ENCODE measurements at regions not wholly inside any gene's neighbourhood (a gene's known extent, or its start where the extent isn't known, plus 50 kb on each side); places are given as distances from the start of the nearest gene placed in this dataset.

GRCh38 chr2:217057773-217058172 is 197.9 kb upstream of the TNP1 start:
- H3K27ac Mint-ChIP-seq, result no peak overlapping the region
- H2AFZ ChIP-seq (ENCODE audit: insufficient read depth, low read depth, low read length, poor library complexity, severe bottlenecking), result no peak overlapping the region
- H3K36me3 ChIP-seq (replicated peaks in 1 of 2; ENCODE audit: control extremely low read depth in 1 of 2, control insufficient read depth in 1 of 2, extremely low read depth in 1 of 2, insufficient read depth in 2 of 2, low read length in 1 of 2), result no peaks in the 10 kb centered on the region
- no peaks in the 10 kb centered on the region for H4K20me1 ChIP-seq (ENCODE audit: control insufficient read depth, insufficient read depth, low read length, poor library complexity, severe bottlenecking)
- DNase-seq (no peak), ATAC-seq (ENCODE audit: low read depth) (no peak)
- no peaks in the 10 kb centered on the region for H3K4me1 Mint-ChIP-seq
- no peak overlapping the region for H3K9ac ChIP-seq (ENCODE audit: low read length)
- POLR2A ChIA-PET, result no interaction called here
- H3K4me1 ChIP-seq (ENCODE audit: control insufficient read depth in 2 of 2, insufficient read depth in 2 of 2, low read length in 2 of 2), result no peaks in the 10 kb centered on the region
- H3K9me3 ChIP-seq (ENCODE audit: control extremely low read depth in 1 of 3, control insufficient read depth in 2 of 3, insufficient read depth in 1 of 3, low read length in 2 of 3), result peaks cover 0 to 3% (median 1%) of the 10 kb centered on the region in 3 donors
- H3K4me2 ChIP-seq (replicated peaks; ENCODE audit: low read depth, low read length, poor library complexity, severe bottlenecking), result no peak overlapping the region
- no peak for TF ChIP-seq CTCF (IDR thresholded peaks at IDR 0.05)
- TF ChIP-seq EZH2 (IDR thresholded peaks at IDR 0.05; ENCODE audit: borderline replicate concordance, insufficient read depth, low read depth, low read length, poor library complexity, severe bottlenecking), result no peak
- no peaks in the 10 kb centered on the region for H3K27me3 ChIP-seq (replicated peaks in 1 of 4; ENCODE audit: control extremely low read depth in 1 of 4, control insufficient read depth in 3 of 4, insufficient read depth in 4 of 4, low read length in 3 of 4)
- CTCF ChIA-PET, result no interaction called here
- H3K27ac ChIP-seq (ENCODE audit: low read length in 2 of 2), result no peak overlapping the region
- WGBS (ENCODE audit: insufficient coverage), result no CpG with 5 or more reads among the region's 3 CpGs
- no peak overlapping the region for H3K4me3 Mint-ChIP-seq
- H3K27me3 Mint-ChIP-seq, result peaks cover 18% of the 10 kb centered on the region
- H3K79me2 ChIP-seq (ENCODE audit: control insufficient read depth, insufficient read depth, low read length), result no peaks in the 10 kb centered on the region
- intact Hi-C loops (cut with micrococcal nuclease), result no loop called here
- no peak overlapping the region for H3K4me3 ChIP-seq (ENCODE audit: control extremely low read depth in 1 of 5, extremely low read depth in 1 of 5, insufficient read depth in 1 of 5, low read depth in 2 of 5, low read length in 4 of 5)
- no peaks in the 10 kb centered on the region for H3K9me3 Mint-ChIP-seq (ENCODE audit: insufficient read depth)

DNA sequence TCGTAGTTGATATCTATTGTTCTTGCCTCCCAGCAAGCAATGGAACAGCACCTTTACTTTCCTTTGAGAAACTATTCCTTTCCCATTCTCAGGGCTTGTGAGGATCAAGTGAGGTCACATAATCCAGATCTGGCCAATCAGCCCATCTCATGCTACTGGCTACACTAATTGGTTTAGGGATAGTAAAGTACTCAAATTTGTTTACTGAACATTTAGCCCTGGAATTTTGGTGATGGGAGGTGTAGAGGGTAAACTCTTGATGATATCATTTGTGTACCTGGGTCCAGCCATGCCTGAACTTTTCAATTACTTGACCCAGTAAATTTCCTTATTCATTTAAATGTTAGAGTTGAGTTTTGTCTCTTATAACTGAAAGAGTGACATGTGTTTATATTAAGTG is 195.8 kb upstream of the TNP1 start:
- Histone ChIP-seq H3K79me2 (ENCODE audit: control insufficient read depth, insufficient read depth, low read length) (no peaks in the 10 kb centered on the region), H3K4me3 (ENCODE audit: control extremely low read depth in 1 of 5, extremely low read depth in 1 of 5, insufficient read depth in 1 of 5, low read depth in 2 of 5, low read length in 4 of 5) (no peak overlapping the region), H3K9ac (ENCODE audit: low read length) (no peak overlapping the region), H3K36me3 (replicated peaks in 1 of 2; ENCODE audit: control extremely low read depth in 1 of 2, control insufficient read depth in 1 of 2, extremely low read depth in 1 of 2, insufficient read depth in 2 of 2, low read length in 1 of 2) (no peaks in the 10 kb centered on the region), H2AFZ (ENCODE audit: insufficient read depth, low read depth, low read length, poor library complexity, severe bottlenecking) (no peak overlapping the region), H3K27ac (ENCODE audit: low read length in 2 of 2) (no peak overlapping the region), H4K20me1 (ENCODE audit: control insufficient read depth, insufficient read depth, low read length, poor library complexity, severe bottlenecking) (no peaks in the 10 kb centered on the region), H3K4me2 (replicated peaks; ENCODE audit: low read depth, low read length, poor library complexity, severe bottlenecking) (no peak overlapping the region), H3K4me1 (ENCODE audit: control insufficient read depth in 2 of 2, insufficient read depth in 2 of 2, low read length in 2 of 2) (no peaks in the 10 kb centered on the region), H3K9me3 (ENCODE audit: control extremely low read depth in 1 of 3, control insufficient read depth in 2 of 3, insufficient read depth in 1 of 3, low read length in 2 of 3) (peaks cover 0 to 1% (median 0%) of the 10 kb centered on the region in 3 donors), H3K27me3 (replicated peaks in 1 of 4; ENCODE audit: control extremely low read depth in 1 of 4, control insufficient read depth in 3 of 4, insufficient read depth in 4 of 4, low read length in 3 of 4) (no peaks in the 10 kb centered on the region)
- peaks cover 20% of the 10 kb centered on the region for H3K27me3 Mint-ChIP-seq
- ChIA-PET CTCF (no interaction called here), POLR2A (no interaction called here)
- WGBS (ENCODE audit: insufficient coverage), result 100% methylated on average over 1 of the region's 1 CpG
- intact Hi-C loops (cut with micrococcal nuclease), result no loop called here
- no peak for TF ChIP-seq EZH2 (IDR thresholded peaks at IDR 0.05; ENCODE audit: borderline replicate concordance, insufficient read depth, low read depth, low read length, poor library complexity, severe bottlenecking)
- H3K9me3 Mint-ChIP-seq (ENCODE audit: insufficient read depth), result no peaks in the 10 kb centered on the region
- no peak overlapping the region for H3K27ac Mint-ChIP-seq
- H3K4me3 Mint-ChIP-seq, result no peak overlapping the region
- DNase-seq, result no peak
- H3K4me1 Mint-ChIP-seq, result no peaks in the 10 kb centered on the region
- ATAC-seq (ENCODE audit: low read depth), result no peak
